Motor neuron (in vitro differentiated cells): ENCODE measurements at regions not wholly inside any gene's neighbourhood (a gene's known extent, or its start where the extent isn't known, plus 50 kb on each side); places are given as distances from the start of the nearest gene placed in this dataset.
A peak's percentile ranks its signal among the peaks of the same experiment; 100 is the strongest.
"Not testable (repeated sequence)": the region's sequence is repeated elsewhere in the genome, so short reads cannot be mapped to it uniquely, and the experiment has no call there.

Source experiments
- ATAC-seq, 8 experiments: fragments of 200-7000 bp; cut with Tn5 transposase; replicated peaks in 6 of 8; 2 replicates each; pipeline ENCODE4 v1.8.0; 2021; ENCODE audit warnings: mild to moderate bottlenecking in 8 of 8, moderate library complexity in 8 of 8
- H3K27ac ChIP-seq, 2 donors: fragments of 250-450 bp; sonication (Bioruptor Pico); 2 replicates each; pipeline ENCODE4 v1.9.0; 2021; ENCODE audit warnings: antibody characterized with exemption in 2 of 2, mild to moderate bottlenecking in 2 of 2, moderate library complexity in 1 of 2
- H3K4me1 ChIP-seq, 2 donors: fragments of 250-450 bp; sonication (Bioruptor Pico); replicated peaks in 1 of 2; 2 replicates each; pipeline ENCODE4 v1.6.1; 2021; ENCODE audit warnings: antibody characterized with exemption in 2 of 2, mild to moderate bottlenecking in 2 of 2, moderate library complexity in 1 of 2
- H3K4me3 ChIP-seq, 5 donors: fragments of 250-450 bp; sonication (Bioruptor Pico); 2 replicates each; pipeline ENCODE4 v1.9.0; 2021; ENCODE audit warnings: antibody characterized with exemption in 5 of 5, mild to moderate bottlenecking in 5 of 5, moderate library complexity in 4 of 5
- WGBS, 10 experiments: fragments of 450-650 bp; shearing (Covaris generic); methylation state at CpG; one replicate each; pipeline ENCODE4 v1.0.0; 2022; 5-methylcytosine and 5-hydroxymethylcytosine counted together
- in situ Hi-C, 9 experiments: fragments of 400-800 bp; cut with MboI; loops; one replicate each; pipeline ENCODE4 v1.15.0; 2021; ENCODE audit warnings: low sequenced_read_pairs in 9 of 9, low pct_unique_long_range_greater_than_20kb in 2 of 9; ENCODE audit not compliant: unreplicated experiment in 9 of 9

- H3K4me3 ChIP-seq, H3K4me1 ChIP-seq, in situ Hi-C loops, H3K27ac ChIP-seq, ATAC-seq: not testable (repeated sequence)
- 24% methylated on average over 3 of the region's 5 CpGs; no CpG with 5 or more reads in 9 of the 10 experiments for WGBS, 10 experiments
Measured at GRCh38 chr14:106365894-106366293, 839.5 kb downstream of the TMEM121 start.

- H3K4me3 ChIP-seq, H3K27ac ChIP-seq, in situ Hi-C loops, H3K4me1 ChIP-seq, ATAC-seq: not testable (repeated sequence)
- no CpG with 5 or more reads among the region's 1 CpG for WGBS, 10 experiments
Measured at GRCh38 chr14:106366971-106367370, 840.6 kb downstream of the TMEM121 start.

DNA sequence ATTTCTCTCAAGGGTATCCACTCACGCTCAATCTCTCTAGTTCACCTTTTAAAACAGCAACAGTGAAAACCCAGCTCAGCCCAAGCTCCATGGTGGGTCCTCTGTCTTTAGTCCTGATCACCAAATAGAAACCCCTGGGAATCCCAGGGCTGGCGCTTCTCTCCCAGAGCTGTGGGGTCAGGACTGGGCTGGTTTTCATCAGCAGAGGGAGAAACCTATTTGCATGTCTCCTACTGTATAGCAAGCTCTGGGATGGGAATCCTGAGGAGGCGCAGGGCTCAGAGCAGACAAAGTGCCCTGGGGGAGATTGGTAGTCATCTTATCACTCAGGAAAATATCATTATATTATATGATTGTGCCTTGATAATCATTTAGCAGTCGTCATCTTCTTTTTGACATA lies 843.1 kb downstream of the TMEM121 start:
- H3K4me1 ChIP-seq, ATAC-seq, H3K4me3 ChIP-seq, H3K27ac ChIP-seq, in situ Hi-C loops: not testable (repeated sequence)
- 0 to 60% methylated on average over 1 of the region's 4 CpGs; no CpG with 5 or more reads in 8 of the 10 experiments for WGBS, 10 experiments

GRCh38 chr14:106372870-106373652 lies 846.7 kb downstream of the TMEM121 start:
- Histone ChIP-seq H3K4me3 (no peak overlapping the region), H3K4me1 (no peaks in the 10 kb centered on the region), H3K27ac (no peak overlapping the region)
- ATAC-seq: peak in 2 of 8 experiments; percentile 37 to 96
- in situ Hi-C loops: no loop called here
- WGBS, 10 experiments: 0 to 37% (median 21%) methylated on average over 1 to 13 of the region's 17 CpGs; no CpG with 5 or more reads in 1 of the 10 experiments

DNA sequence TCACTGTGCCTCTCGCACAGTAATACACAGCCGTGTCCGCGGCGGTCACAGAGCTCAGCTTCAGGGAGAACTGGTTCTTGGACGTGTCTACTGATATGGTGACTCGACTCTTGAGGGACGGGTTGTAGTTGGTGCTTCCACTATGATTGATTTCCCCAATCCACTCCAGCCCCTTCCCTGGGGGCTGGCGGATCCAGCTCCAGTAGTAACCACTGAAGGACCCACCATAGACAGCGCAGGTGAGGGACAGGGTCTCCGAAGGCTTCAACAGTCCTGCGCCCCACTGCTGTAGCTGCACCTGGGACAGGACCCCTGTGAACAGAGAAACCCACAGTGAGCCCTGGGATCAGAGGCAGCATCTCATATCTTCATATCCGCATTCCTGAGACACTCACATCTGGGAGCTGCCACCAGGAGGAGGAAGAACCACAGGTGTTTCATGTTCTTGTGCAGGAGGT lies 847.3 kb downstream of the TMEM121 start:
- H3K27ac ChIP-seq, H3K4me3 ChIP-seq, ATAC-seq, in situ Hi-C loops, H3K4me1 ChIP-seq: not testable (repeated sequence)
- WGBS, 10 experiments: 0 to 100% (median 29%) methylated on average over 1 to 4 of the region's 13 CpGs; no CpG with 5 or more reads in 6 of the 10 experiments

GRCh38 chr14:106377432-106377831 lies 851.0 kb downstream of the TMEM121 start:
- no peak overlapping the region for H3K27ac ChIP-seq
- WGBS, 10 experiments: 0 to 20% (median 20%) methylated on average over 1 of the region's 1 CpG; no CpG with 5 or more reads in 7 of the 10 experiments
- no peak overlapping the region for H3K4me3 ChIP-seq
- in situ Hi-C loops: no loop called here
- no peaks in the 10 kb centered on the region for H3K4me1 ChIP-seq
- no peak for ATAC-seq

DNA sequence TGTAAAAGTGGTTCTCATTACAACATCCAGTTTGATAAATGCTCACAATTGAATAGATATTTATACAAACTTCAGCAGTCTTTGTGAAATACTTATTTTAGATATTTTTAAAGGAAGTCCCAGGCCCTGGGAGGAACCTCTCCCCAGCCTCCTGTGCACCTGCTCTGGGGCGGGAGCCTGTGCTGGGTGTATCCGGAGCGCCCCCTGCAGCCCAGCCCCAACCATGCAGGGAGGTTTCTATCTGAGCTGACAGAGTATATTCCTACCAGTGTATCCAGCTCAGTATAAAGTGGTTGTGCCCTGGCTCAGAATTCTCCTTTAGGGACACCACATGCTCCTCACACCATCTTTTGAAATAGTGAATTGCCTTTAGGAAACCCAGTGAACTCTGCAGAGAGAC lies 851.8 kb downstream of the TMEM121 start:
- Histone ChIP-seq H3K27ac (no peak overlapping the region), H3K4me3 (no peak overlapping the region), H3K4me1 (no peaks in the 10 kb centered on the region)
- in situ Hi-C loops: no loop called here
- 0 to 7% (median 0%) methylated on average over 1 to 3 of the region's 3 CpGs; no CpG with 5 or more reads in 2 of the 10 experiments for WGBS, 10 experiments
- peak in 1 of 8 experiments; percentile 43 for ATAC-seq

DNA sequence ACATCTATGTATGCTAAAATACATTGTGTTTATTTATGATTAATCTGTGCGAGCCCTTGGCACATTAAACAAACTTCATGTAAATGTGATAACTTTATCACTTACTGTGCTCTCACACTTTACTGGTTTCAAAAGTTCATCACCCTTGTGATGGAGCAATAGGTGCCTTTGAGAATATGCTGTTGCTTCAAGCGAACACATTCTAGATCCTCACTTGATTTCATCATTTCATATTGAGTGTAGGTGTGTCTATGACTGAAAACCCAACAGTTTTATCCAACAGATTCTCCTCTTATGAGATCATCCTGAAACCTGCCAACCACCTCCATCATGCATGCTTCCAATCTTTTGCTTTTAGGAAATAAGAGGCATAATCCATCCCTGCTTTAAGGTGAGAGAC lies 854.4 kb downstream of the TMEM121 start:
- no peak overlapping the region for H3K4me3 ChIP-seq
- no peaks in the 10 kb centered on the region for H3K4me1 ChIP-seq
- ATAC-seq: no peak
- in situ Hi-C loops: no loop called here
- H3K27ac ChIP-seq: no peak overlapping the region
- 10 to 59% (median 35%) methylated on average over 1 to 2 of the region's 2 CpGs; no CpG with 5 or more reads in 2 of the 10 experiments for WGBS, 10 experiments

- ATAC-seq, H3K4me1 ChIP-seq, in situ Hi-C loops, H3K27ac ChIP-seq, H3K4me3 ChIP-seq: not testable (repeated sequence)
- WGBS, 10 experiments: 40% methylated on average over 1 of the region's 9 CpGs; no CpG with 5 or more reads in 9 of the 10 experiments
Measured at GRCh38 chr14:106389186-106389585, 862.8 kb downstream of the TMEM121 start.

GRCh38 chr14:106390401-106390800 lies 864.0 kb downstream of the TMEM121 start:
- no peak overlapping the region for H3K4me3 ChIP-seq
- ATAC-seq: no peak
- H3K27ac ChIP-seq: no peak overlapping the region
- in situ Hi-C loops: no loop called here
- 31 to 79% (median 65%) methylated on average over 2 to 5 of the region's 6 CpGs; no CpG with 5 or more reads in 4 of the 10 experiments for WGBS, 10 experiments
- H3K4me1 ChIP-seq: no peaks in the 10 kb centered on the region

GRCh38 chr14:106390947-106391346 lies 864.6 kb downstream of the TMEM121 start:
- no peak overlapping the region for H3K4me3 ChIP-seq
- in situ Hi-C loops: no loop called here
- WGBS, 10 experiments: 17 to 83% (median 38%) methylated on average over 1 to 5 of the region's 6 CpGs; no CpG with 5 or more reads in 2 of the 10 experiments
- ATAC-seq: no peak
- no peak overlapping the region for H3K27ac ChIP-seq
- H3K4me1 ChIP-seq: no peaks in the 10 kb centered on the region

- WGBS, 10 experiments: 0 to 36% (median 17%) methylated on average over 1 to 2 of the region's 2 CpGs; no CpG with 5 or more reads in 2 of the 10 experiments
- no peak for ATAC-seq
- in situ Hi-C loops: no loop called here
Measured at GRCh38 chr14:106393742-106394141, 867.4 kb downstream of the TMEM121 start.

GRCh38 chr14:106395456-106396050 lies 869.2 kb downstream of the TMEM121 start:
- no peak for ATAC-seq
- no peaks in the 10 kb centered on the region for H3K4me1 ChIP-seq
- WGBS, 10 experiments: 0 to 100% (median 28%) methylated on average over 1 to 5 of the region's 5 CpGs
- in situ Hi-C loops: no loop called here
- H3K27ac ChIP-seq: no peak overlapping the region
- no peak overlapping the region for H3K4me3 ChIP-seq

More at GRCh38 chr14:106393742-106394141, 867.4 kb downstream of the TMEM121 start:
- no peak overlapping the region for H3K4me3 ChIP-seq
- no peaks in the 10 kb centered on the region for H3K4me1 ChIP-seq
- no peak overlapping the region for H3K27ac ChIP-seq
